Transverse colon (tissue), 4 donors: ENCODE measurements at regions not wholly inside any gene's neighbourhood (a gene's known extent, or its start where the extent isn't known, plus 50 kb on each side); places are given as distances from the start of the nearest gene placed in this dataset.

Experiments
- DNase-seq: peaks from one replicate; pipeline ENCODE4 v3.0.0-alpha.2; 2019
- H3K27ac ChIP-seq, 4 donors: fragments of 200-600 bp; sonication (generic); 2 replicates each; pipeline ENCODE4 v1.5.1; 2016 to 2018; ENCODE audit warnings: inconsistent platforms in 4 of 4
- H3K27me3 ChIP-seq: fragments of 200-600 bp; sonication (generic); 2 replicates; pipeline ENCODE4 v1.5.1; 2017; ENCODE audit warnings: inconsistent platforms
- H3K36me3 ChIP-seq, 4 donors: fragments of 200-600 bp; sonication (generic); 2 replicates each; pipeline ENCODE4 v1.5.1; 2017 to 2019; ENCODE audit warnings: inconsistent platforms in 4 of 4
- H3K4me1 ChIP-seq, 4 donors: fragments of 200-600 bp; sonication (generic); 2 replicates each; pipeline ENCODE4 v1.5.1; 2017 to 2020; ENCODE audit warnings: inconsistent platforms in 4 of 4
- H3K4me3 ChIP-seq, 4 donors: fragments of 200-600 bp; sonication (generic); 1 replicate in 1 of 4; 2 replicates in 3 of 4; pipeline versions ENCODE4 v1.5.1 to v1.6.1; 2017 to 2019; ENCODE audit warnings: inconsistent platforms in 4 of 4
- H3K9me3 ChIP-seq, 2 donors: fragments of 200-600 bp; sonication (generic); 2 replicates each; pipeline ENCODE4 v1.5.1; 2017 to 2019; ENCODE audit warnings: inconsistent platforms in 2 of 2
- EP300 ChIP-seq: sonication (generic); formaldehyde crosslinking; IDR thresholded peaks from one replicate; pipeline ENCODE4 v1.6.1; 2017; ENCODE audit warnings: antibody characterized with exemption, low read depth
- POLR2A ChIP-seq: fragments of 450-650 bp; IDR thresholded peaks from one replicate; pipeline ENCODE4 v1.6.1; 2016; ENCODE audit warnings: antibody characterized with exemption, mild to moderate bottlenecking, moderate library complexity
- POLR2AphosphoS5 ChIP-seq, 3 donors: sonication (generic); formaldehyde crosslinking; IDR thresholded peaks; one replicate each; pipeline ENCODE4 v1.6.1; 2016; ENCODE audit warnings: antibody characterized with exemption in 3 of 3
- WGBS, 2 donors: methylation state at CpG; one replicate each; pipeline ENCODE4 v1.1.5; 2018; ENCODE audit warnings: low coverage in 1 of 2; 5-methylcytosine and 5-hydroxymethylcytosine counted together
- in situ Hi-C, 4 donors: fragments of 200-750 bp; cut with MboI; loops; one replicate each; pipeline versions ENCODE4 v1.15.0 to v1.15.1; 2017; ENCODE audit warnings: low sequenced_read_pairs in 3 of 4, low pct_ligation_motif_present in 1 of 4, low pct_unique_long_range_greater_than_20kb in 1 of 4
- intact Hi-C: fragments of 100-400 bp; cut with DNase I; formaldehyde crosslinking; loops from one replicate; pipeline ENCODE4 v1.15.1; 2023; ENCODE audit warnings: low total_unique reads
- TF ChIP-seq, protein P1 (sequence below), 5 experiments: fragments of 200-600 bp in 3 of 5; fragments of 450-650 bp in 2 of 5; sonication (generic) in 3 of 5; IDR thresholded peaks; 1 replicate in 2 of 5; 2 replicates in 3 of 5; pipeline ENCODE4 v1.5.1; 2016 to 2017; ENCODE audit warnings: antibody characterized with exemption in 5 of 5, inconsistent platforms in 3 of 5, mild to moderate bottlenecking in 2 of 5, moderate library complexity in 1 of 5

DNA sequence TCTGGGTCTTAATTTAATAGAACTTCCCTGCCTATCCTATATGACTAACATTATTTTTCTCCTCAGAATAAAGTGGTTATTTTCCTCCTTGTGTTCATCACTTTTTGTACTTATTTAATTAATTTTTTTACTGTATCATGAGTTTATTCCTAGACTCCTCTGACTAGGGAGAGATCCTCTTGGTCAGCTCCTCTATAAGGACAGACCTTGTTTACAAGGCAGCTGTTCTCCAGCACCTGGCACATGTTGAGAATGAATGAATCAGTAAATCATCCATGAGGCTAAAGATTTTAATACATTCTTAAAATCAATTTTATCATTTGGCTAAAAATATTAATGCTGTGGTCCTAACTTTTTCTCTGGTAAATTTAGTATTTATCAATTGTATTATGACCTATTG is 139.8 kb downstream of the NUDT12 start:
- in situ Hi-C loops (no loop called here), intact Hi-C loops (no loop called here)
- no peaks in the 10 kb centered on the region for H3K36me3 ChIP-seq
- DNase-seq, result no peak
- H3K27ac ChIP-seq, result no peak overlapping the region
- no peaks in the 10 kb centered on the region for H3K27me3 ChIP-seq
- no peaks in the 10 kb centered on the region for H3K9me3 ChIP-seq
- TF ChIP-seq EP300 (no peak), POLR2A (no peak), POLR2AphosphoS5 (IDR thresholded peaks at IDR 0.05) (no peak)
- TF ChIP-seq, protein P1, sequence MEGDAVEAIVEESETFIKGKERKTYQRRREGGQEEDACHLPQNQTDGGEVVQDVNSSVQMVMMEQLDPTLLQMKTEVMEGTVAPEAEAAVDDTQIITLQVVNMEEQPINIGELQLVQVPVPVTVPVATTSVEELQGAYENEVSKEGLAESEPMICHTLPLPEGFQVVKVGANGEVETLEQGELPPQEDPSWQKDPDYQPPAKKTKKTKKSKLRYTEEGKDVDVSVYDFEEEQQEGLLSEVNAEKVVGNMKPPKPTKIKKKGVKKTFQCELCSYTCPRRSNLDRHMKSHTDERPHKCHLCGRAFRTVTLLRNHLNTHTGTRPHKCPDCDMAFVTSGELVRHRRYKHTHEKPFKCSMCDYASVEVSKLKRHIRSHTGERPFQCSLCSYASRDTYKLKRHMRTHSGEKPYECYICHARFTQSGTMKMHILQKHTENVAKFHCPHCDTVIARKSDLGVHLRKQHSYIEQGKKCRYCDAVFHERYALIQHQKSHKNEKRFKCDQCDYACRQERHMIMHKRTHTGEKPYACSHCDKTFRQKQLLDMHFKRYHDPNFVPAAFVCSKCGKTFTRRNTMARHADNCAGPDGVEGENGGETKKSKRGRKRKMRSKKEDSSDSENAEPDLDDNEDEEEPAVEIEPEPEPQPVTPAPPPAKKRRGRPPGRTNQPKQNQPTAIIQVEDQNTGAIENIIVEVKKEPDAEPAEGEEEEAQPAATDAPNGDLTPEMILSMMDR (IDR thresholded peaks at IDR 0.05), result no peak
- H3K4me1 ChIP-seq, result no peaks in the 10 kb centered on the region
- no peak overlapping the region for H3K4me3 ChIP-seq

DNA sequence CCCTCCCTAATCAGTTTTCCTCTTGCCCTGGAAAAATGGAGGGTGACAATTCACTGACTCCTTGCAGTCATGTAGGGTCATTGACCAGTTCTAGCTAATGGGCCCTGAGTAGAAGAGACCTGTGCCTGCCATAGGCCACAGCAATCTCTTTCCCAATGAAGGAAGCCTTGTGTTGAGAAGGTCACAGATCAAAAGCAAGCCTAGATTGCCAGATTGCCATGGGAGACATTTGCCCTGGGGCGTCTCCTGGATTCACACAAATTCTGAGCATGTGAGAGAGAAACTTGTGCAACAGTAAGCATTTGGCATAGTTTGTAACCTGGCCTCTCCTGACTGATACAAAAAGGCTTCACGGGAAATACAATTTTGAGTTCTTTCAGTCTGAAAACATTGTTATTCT is 148.0 kb downstream of the NUDT12 start:
- Histone ChIP-seq H3K4me3 (no peak overlapping the region), H3K27me3 (no peaks in the 10 kb centered on the region), H3K9me3 (no peaks in the 10 kb centered on the region), H3K36me3 (no peaks in the 10 kb centered on the region), H3K27ac (no peak overlapping the region), H3K4me1 (no peaks in the 10 kb centered on the region)
- TF ChIP-seq POLR2A, result no peak
- TF ChIP-seq, protein P1 (IDR thresholded peaks at IDR 0.05), result no peak
- TF ChIP-seq POLR2AphosphoS5 (IDR thresholded peaks at IDR 0.05), result no peak
- TF ChIP-seq EP300, result no peak
- in situ Hi-C loops, result no loop called here
- intact Hi-C loops, result no loop called here
- DNase-seq, result no peak
- WGBS, 2 donors, result 87 to 92% methylated on average over 2 of the region's 2 CpGs

DNA sequence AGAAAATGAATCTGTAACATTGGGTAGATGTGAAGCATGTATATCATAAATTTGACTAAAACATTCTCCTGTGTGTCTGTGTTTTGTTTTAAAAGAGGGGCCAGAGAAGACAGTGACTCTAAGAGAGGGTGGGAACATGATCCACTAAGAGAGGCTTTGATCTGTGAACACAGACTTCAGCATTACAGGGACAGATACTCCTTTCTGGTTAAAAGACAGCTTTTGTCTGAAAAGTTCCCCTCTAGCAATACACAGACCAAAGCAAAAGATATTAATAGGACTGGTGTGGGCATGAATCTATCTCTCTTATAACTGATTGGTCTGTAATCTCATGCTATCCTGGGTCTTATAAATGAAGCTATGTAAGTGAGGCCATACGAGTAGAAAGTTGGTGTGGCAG is 150.9 kb downstream of the NUDT12 start:
- 66 to 82% methylated on average over 1 of the region's 1 CpG for WGBS, 2 donors
- intact Hi-C loops, result no loop called here

DNA sequence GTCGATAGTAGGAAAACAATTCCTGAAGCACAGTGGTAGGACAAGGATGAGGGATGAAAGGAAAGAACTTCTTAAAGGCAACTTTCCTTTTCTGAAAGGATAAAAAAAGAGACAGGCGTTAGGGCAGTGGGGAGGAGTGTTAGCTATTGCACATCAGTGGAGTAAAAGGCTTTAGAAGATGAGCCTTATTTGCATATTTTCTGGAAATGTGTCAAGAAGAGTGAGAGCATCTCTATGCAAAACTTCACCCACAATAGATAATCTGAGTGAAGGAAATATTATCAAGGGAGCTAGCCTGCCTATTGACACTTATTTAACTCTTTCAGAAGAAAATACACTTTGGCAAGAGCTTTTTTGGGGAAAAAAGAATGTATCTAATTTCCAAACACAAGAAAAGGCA is 151.6 kb downstream of the MACIR start:
- in situ Hi-C loops, result no loop called here
- TF ChIP-seq POLR2A (no peak), EP300 (no peak), POLR2AphosphoS5 (IDR thresholded peaks at IDR 0.05) (no peak)
- TF ChIP-seq, protein P1 (IDR thresholded peaks at IDR 0.05), result no peak
- Histone ChIP-seq H3K27ac (no peak overlapping the region), H3K9me3 (no peaks in the 10 kb centered on the region), H3K27me3 (no peaks in the 10 kb centered on the region), H3K4me3 (no peak overlapping the region), H3K36me3 (no peaks in the 10 kb centered on the region), H3K4me1 (no peaks in the 10 kb centered on the region)
- DNase-seq, result no peak
- intact Hi-C loops, result no loop called here
- WGBS, 2 donors, result 63 to 67% methylated on average over 2 of the region's 2 CpGs

More for the DNA sequence above, 150.9 kb downstream of the NUDT12 start:
- H3K36me3 ChIP-seq, result no peaks in the 10 kb centered on the region
- H3K9me3 ChIP-seq, result no peaks in the 10 kb centered on the region
- H3K4me1 ChIP-seq, result no peaks in the 10 kb centered on the region
- no peak overlapping the region for H3K27ac ChIP-seq
- no peak for DNase-seq
- no peak for TF ChIP-seq POLR2A
- no peak for TF ChIP-seq POLR2AphosphoS5 (IDR thresholded peaks at IDR 0.05)
- no peak for TF ChIP-seq EP300
- TF ChIP-seq, protein P1 (IDR thresholded peaks at IDR 0.05), result no peak
- H3K27me3 ChIP-seq, result no peaks in the 10 kb centered on the region
- in situ Hi-C loops, result no loop called here
- H3K4me3 ChIP-seq, result no peak overlapping the region
